ENCODE measurements at regions not wholly inside any gene's neighbourhood (a gene's known extent, or its start where the extent isn't known, plus 50 kb on each side); places are given as distances from the start of the nearest gene placed in this dataset.

DNA sequence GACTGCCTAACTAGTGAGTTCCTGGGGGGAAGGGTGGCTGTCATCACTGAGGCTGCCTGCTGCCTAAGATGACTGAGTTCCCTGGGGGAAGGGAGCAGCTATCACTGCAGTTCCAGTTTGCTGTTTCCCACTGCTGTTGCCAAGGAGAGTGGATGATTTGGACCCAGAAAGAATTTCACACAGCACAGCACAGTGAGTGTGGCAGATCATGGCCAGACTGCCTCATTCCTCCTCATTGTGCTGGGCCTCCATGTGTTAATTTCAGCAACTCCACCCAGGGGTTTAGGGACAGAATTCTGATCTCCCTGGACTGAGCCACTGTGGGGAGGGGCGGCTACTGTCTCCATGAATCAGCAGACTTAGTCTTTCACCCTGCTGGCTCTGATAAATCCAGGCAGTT, 125.0 kb downstream of the TEX13C start:
- TF ChIP-seq, protein P1, sequence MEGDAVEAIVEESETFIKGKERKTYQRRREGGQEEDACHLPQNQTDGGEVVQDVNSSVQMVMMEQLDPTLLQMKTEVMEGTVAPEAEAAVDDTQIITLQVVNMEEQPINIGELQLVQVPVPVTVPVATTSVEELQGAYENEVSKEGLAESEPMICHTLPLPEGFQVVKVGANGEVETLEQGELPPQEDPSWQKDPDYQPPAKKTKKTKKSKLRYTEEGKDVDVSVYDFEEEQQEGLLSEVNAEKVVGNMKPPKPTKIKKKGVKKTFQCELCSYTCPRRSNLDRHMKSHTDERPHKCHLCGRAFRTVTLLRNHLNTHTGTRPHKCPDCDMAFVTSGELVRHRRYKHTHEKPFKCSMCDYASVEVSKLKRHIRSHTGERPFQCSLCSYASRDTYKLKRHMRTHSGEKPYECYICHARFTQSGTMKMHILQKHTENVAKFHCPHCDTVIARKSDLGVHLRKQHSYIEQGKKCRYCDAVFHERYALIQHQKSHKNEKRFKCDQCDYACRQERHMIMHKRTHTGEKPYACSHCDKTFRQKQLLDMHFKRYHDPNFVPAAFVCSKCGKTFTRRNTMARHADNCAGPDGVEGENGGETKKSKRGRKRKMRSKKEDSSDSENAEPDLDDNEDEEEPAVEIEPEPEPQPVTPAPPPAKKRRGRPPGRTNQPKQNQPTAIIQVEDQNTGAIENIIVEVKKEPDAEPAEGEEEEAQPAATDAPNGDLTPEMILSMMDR (IDR thresholded peaks at IDR 0.05) = no peak
- no peak for TF ChIP-seq EP300 (IDR thresholded peaks at IDR 0.05)

Measured in ovary (tissue), 3 donors.